ENCODE measurements at regions not wholly inside any gene's neighbourhood (a gene's known extent, or its start where the extent isn't known, plus 50 kb on each side); places are given as distances from the start of the nearest gene placed in this dataset.

GRCh38 chr10:59098831-59099452 is 77.5 kb upstream of the PHYHIPL start:
- no peaks in the 10 kb centered on the region for H3K9me3 ChIP-seq
- TF ChIP-seq, protein P1, sequence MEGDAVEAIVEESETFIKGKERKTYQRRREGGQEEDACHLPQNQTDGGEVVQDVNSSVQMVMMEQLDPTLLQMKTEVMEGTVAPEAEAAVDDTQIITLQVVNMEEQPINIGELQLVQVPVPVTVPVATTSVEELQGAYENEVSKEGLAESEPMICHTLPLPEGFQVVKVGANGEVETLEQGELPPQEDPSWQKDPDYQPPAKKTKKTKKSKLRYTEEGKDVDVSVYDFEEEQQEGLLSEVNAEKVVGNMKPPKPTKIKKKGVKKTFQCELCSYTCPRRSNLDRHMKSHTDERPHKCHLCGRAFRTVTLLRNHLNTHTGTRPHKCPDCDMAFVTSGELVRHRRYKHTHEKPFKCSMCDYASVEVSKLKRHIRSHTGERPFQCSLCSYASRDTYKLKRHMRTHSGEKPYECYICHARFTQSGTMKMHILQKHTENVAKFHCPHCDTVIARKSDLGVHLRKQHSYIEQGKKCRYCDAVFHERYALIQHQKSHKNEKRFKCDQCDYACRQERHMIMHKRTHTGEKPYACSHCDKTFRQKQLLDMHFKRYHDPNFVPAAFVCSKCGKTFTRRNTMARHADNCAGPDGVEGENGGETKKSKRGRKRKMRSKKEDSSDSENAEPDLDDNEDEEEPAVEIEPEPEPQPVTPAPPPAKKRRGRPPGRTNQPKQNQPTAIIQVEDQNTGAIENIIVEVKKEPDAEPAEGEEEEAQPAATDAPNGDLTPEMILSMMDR (IDR thresholded peaks at IDR 0.05): no peak
- no peaks in the 10 kb centered on the region for H3K4me1 ChIP-seq (ENCODE audit: low read depth)
- DNase-seq (no peak), ATAC-seq (no peak)
- no peaks in the 10 kb centered on the region for H3K36me3 ChIP-seq (ENCODE audit: low read depth)
- no peak overlapping the region for H3K4me3 ChIP-seq
- intact Hi-C loops (cut with DNase I, micrococcal nuclease): no loop called here

- intact Hi-C loops (cut with DNase I, micrococcal nuclease): no loop called here
- H3K36me3 ChIP-seq (ENCODE audit: low read depth): no peaks in the 10 kb centered on the region
- no peaks in the 10 kb centered on the region for H3K4me1 ChIP-seq (ENCODE audit: low read depth)
- TF ChIP-seq, protein P1 (IDR thresholded peaks at IDR 0.05): no peak
- no peak overlapping the region for H3K4me3 ChIP-seq
- H3K9me3 ChIP-seq: no peaks in the 10 kb centered on the region
- peak in 1 of 3 donors; percentile 4 for DNase-seq
- ATAC-seq: no peak
Measured at GRCh38 chr10:59099481-59099880, 77.0 kb upstream of the PHYHIPL start.

DNA sequence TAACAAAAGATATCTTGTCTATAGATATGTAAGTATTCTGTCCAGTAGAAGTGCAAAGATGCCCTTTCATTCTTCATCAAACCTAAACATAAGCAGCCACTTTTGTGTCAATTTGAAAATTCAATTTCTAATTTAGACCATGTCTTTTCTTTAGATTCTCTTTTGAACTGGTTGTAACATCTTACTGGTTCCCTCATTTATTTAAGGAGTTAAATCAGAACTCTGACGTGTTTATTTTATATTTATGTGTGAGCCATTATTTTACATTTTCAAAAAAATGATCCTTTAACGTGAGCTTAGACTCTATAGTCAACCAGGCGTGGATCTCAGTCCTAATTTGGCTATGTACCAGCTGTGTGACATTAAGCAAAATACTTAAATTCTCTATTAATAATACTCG is 74.0 kb upstream of the PHYHIPL start:
- Histone ChIP-seq H3K4me1 (ENCODE audit: low read depth) (no peaks in the 10 kb centered on the region), H3K4me3 (no peak overlapping the region), H3K9me3 (no peaks in the 10 kb centered on the region), H3K36me3 (ENCODE audit: low read depth) (no peaks in the 10 kb centered on the region)
- DNase-seq (no peak), ATAC-seq (no peak)
- TF ChIP-seq, protein P1 (IDR thresholded peaks at IDR 0.05): no peak
- intact Hi-C loops (cut with DNase I, micrococcal nuclease): no loop called here

GRCh38 chr10:59104186-59104585 is 72.3 kb upstream of the PHYHIPL start:
- TF ChIP-seq, protein P1 (IDR thresholded peaks at IDR 0.05): no peak
- ATAC-seq: no peak
- DNase-seq: no peak
- intact Hi-C loops (cut with DNase I, micrococcal nuclease): no loop called here
- H3K9me3 ChIP-seq: no peaks in the 10 kb centered on the region
- H3K4me1 ChIP-seq (ENCODE audit: low read depth): no peaks in the 10 kb centered on the region
- no peaks in the 10 kb centered on the region for H3K36me3 ChIP-seq (ENCODE audit: low read depth)
- no peak overlapping the region for H3K4me3 ChIP-seq

GRCh38 chr10:59106441-59106840 is 70.0 kb upstream of the PHYHIPL start:
- no peak for ATAC-seq
- Histone ChIP-seq H3K4me1 (ENCODE audit: low read depth) (no peaks in the 10 kb centered on the region), H3K4me3 (no peak overlapping the region), H3K9me3 (no peaks in the 10 kb centered on the region), H3K36me3 (ENCODE audit: low read depth) (no peaks in the 10 kb centered on the region)
- TF ChIP-seq, protein P1 (IDR thresholded peaks at IDR 0.05): no peak
- no peak for DNase-seq
- intact Hi-C loops (cut with DNase I, micrococcal nuclease): no loop called here

DNA sequence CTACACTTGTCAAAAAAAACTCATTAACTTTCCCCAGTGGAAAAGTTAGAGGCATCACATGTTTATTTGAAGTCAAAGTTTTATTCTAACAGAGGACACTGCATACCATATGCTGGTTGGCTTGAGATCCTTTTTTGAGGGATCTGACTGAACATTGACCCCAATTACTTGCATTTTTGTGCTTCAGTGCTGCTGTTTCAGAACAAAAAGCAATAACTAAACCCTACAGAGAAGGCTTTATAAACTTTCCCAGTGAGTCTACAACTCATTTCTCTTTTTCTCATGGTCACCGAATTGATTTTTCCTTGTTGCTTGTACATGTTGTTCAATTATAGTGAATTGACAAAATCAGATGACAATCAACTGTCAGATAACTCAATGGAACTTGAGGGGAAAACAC is 69.3 kb upstream of the PHYHIPL start:
- Histone ChIP-seq H3K36me3 (ENCODE audit: low read depth) (no peaks in the 10 kb centered on the region), H3K4me1 (ENCODE audit: low read depth) (no peaks in the 10 kb centered on the region), H3K4me3 (no peak overlapping the region), H3K9me3 (no peaks in the 10 kb centered on the region)
- no peak for ATAC-seq
- TF ChIP-seq, protein P1 (IDR thresholded peaks at IDR 0.05): no peak
- DNase-seq: no peak
- intact Hi-C loops (cut with DNase I, micrococcal nuclease): no loop called here
